HFFc6 (cell line): ENCODE measurements at regions not wholly inside any gene's neighbourhood (a gene's known extent, or its start where the extent isn't known, plus 50 kb on each side); places are given as distances from the start of the nearest gene placed in this dataset.

Experiments used
- DNase-seq: peaks from one replicate; pipeline ENCODE4 v3.0.0-alpha.2; 2018
- H3K27ac Mint-ChIP-seq: 2 replicates; pipeline ENCODE4 v1.8.0; 2020; ENCODE audit warnings: mild to moderate bottlenecking, mixed read lengths
- H3K27me3 Mint-ChIP-seq: 2 replicates; pipeline ENCODE4 v1.8.0; 2021; ENCODE audit warnings: mild to moderate bottlenecking, moderate library complexity, mixed read lengths; ENCODE audit not compliant: insufficient read depth
- H3K36me3 Mint-ChIP-seq: 2 replicates; pipeline ENCODE4 v1.8.0; 2021; ENCODE audit warnings: low read depth, mixed read lengths
- H3K4me1 Mint-ChIP-seq: 2 replicates; pipeline ENCODE4 v1.8.0; 2020; ENCODE audit warnings: low read depth, mixed read lengths
- H3K4me3 Mint-ChIP-seq: 2 replicates; pipeline ENCODE4 v1.8.0; 2020; ENCODE audit warnings: mild to moderate bottlenecking, moderate library complexity, mixed read lengths
- H3K9me3 Mint-ChIP-seq: 2 replicates; pipeline ENCODE4 v1.8.0; 2020; ENCODE audit warnings: mild to moderate bottlenecking, mixed read lengths
- TF ChIP-seq, protein P1 (sequence below): fragments of 200-600 bp; sonication (generic); IDR thresholded peaks from 2 replicates; pipeline ENCODE4 v1.5.0; 2021; ENCODE audit warnings: antibody characterized with exemption, mild to moderate bottlenecking

DNA sequence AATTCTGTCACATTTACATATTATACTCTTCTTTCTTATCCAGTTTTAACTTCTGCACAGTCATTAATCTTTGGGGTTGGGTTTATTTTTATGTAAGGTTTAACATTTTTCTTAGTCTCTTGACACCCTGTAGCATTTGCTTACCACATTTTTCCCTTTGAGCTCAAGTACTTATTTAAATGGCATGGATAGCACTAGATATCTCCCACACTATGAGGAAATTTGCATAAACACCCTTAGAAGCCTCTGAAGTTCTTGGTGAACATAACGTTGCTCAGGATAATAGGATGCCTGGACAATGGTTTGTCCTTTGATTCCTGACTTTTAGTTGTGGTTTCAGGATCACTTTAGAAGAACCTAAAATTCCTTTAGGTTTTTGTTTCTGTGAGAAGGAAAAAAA, 338.9 kb downstream of the PCDH17 start:
- H3K4me3 Mint-ChIP-seq, result no peak overlapping the region
- H3K27me3 Mint-ChIP-seq, result no peaks in the 10 kb centered on the region; the same call in 1 of the 2 replicates
- DNase-seq, result no peak
- TF ChIP-seq, protein P1, sequence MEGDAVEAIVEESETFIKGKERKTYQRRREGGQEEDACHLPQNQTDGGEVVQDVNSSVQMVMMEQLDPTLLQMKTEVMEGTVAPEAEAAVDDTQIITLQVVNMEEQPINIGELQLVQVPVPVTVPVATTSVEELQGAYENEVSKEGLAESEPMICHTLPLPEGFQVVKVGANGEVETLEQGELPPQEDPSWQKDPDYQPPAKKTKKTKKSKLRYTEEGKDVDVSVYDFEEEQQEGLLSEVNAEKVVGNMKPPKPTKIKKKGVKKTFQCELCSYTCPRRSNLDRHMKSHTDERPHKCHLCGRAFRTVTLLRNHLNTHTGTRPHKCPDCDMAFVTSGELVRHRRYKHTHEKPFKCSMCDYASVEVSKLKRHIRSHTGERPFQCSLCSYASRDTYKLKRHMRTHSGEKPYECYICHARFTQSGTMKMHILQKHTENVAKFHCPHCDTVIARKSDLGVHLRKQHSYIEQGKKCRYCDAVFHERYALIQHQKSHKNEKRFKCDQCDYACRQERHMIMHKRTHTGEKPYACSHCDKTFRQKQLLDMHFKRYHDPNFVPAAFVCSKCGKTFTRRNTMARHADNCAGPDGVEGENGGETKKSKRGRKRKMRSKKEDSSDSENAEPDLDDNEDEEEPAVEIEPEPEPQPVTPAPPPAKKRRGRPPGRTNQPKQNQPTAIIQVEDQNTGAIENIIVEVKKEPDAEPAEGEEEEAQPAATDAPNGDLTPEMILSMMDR, result no peak
- H3K4me1 Mint-ChIP-seq, result no peaks in the 10 kb centered on the region
- H3K27ac Mint-ChIP-seq, result no peak overlapping the region
- H3K36me3 Mint-ChIP-seq, result peaks cover 6% of the 10 kb centered on the region; the same call in 1 of the 2 replicates
- peaks cover 67% of the 10 kb centered on the region for H3K9me3 Mint-ChIP-seq

DNA sequence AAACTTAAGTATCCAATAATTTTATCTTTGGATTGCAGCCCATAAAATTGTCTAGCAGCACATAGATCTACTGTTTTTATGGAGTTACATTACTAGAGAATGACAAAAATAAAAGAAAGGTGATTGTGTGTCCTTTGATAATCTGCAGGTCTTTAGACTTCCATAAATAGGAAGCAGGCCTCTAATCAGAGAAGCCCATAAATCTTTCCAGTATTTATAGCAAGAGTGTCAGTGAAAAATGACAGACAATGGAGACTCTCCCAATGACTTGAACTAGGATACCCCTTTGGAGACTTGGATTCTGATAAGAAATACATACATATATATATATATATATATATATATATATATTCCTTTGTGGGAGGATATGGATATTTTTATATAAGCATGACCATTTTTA, 351.2 kb downstream of the PCDH17 start:
- peaks cover 54% of the 10 kb centered on the region for H3K9me3 Mint-ChIP-seq
- DNase-seq, result no peak
- no peaks in the 10 kb centered on the region for H3K27me3 Mint-ChIP-seq
- H3K36me3 Mint-ChIP-seq, result no peaks in the 10 kb centered on the region; the same call in none of the 2 replicates
- no peak overlapping the region for H3K4me3 Mint-ChIP-seq
- H3K4me1 Mint-ChIP-seq, result no peaks in the 10 kb centered on the region
- TF ChIP-seq, protein P1, result no peak
- H3K27ac Mint-ChIP-seq, result no peak overlapping the region

DNA sequence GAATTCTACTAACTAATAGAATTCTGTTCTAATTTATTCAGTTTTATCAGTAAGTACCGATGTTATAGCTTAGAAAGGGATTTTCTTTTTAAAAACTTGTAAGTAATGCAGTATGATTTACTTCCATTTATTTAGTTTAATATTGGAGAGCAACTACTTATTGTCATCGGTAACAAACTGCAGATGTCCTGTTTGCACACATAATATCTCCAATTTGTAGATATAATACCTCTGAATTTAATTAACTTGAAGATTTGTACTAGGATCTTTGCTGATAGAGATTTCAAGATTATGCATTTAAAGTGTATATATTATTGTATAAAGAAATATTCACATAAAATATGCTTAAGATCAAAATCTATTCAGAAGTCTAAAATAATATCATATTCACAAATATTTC, 356.7 kb downstream of the PCDH17 start:
- H3K4me3 Mint-ChIP-seq, result no peak overlapping the region
- no peaks in the 10 kb centered on the region for H3K27me3 Mint-ChIP-seq
- no peaks in the 10 kb centered on the region for H3K4me1 Mint-ChIP-seq
- no peak overlapping the region for H3K27ac Mint-ChIP-seq
- no peak for DNase-seq
- H3K36me3 Mint-ChIP-seq, result no peaks in the 10 kb centered on the region; the same call in none of the 2 replicates
- H3K9me3 Mint-ChIP-seq, result peaks cover 40% of the 10 kb centered on the region
- TF ChIP-seq, protein P1, result no peak

DNA sequence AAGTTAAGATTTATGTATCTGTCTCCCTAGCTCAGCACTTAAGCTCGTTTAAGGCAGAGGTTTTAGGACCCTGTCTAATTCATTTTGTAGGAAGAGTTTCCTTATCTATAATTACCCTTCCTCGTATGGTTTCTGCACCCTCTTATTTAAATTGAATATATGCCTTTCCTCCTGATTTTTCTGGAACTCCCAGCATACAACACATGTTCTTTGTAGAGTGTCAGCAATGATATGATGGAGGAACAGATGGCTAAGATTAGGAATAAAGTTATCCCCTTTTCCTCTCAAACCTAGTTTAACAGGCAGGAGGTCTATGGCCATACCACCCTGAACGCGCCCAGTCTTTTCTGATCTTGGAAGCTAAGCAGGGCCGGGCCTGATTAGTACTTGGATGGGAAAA, 359.5 kb downstream of the PCDH17 start:
- Mint-ChIP-seq H3K9me3 (peaks cover 42% of the 10 kb centered on the region), H3K4me1 (no peaks in the 10 kb centered on the region), H3K4me3 (no peak overlapping the region), H3K27me3 (no peaks in the 10 kb centered on the region), H3K27ac (no peak overlapping the region), H3K36me3 (no peaks in the 10 kb centered on the region; the same call in 1 of the 2 replicates)
- TF ChIP-seq, protein P1, result no peak
- DNase-seq, result no peak

DNA sequence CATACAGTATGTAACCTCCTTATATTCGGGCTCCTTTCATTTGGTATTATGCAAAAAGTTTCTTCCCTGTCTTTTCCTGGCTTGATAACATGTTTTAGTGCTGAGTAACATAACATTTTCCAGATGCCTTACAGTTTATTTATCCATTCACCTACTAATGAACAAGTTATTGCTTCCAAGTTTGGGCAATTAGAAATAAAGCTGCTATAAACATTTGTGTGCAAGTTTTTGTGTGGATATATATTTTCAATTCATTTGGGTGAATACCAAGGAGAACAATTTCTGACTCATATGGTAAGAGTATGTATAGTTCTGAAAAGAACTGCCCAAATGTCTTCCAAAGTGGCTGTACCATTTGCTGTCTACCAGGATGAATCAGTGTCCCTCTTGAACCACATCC, 360.9 kb downstream of the PCDH17 start:
- no peak for DNase-seq
- no peaks in the 10 kb centered on the region for H3K4me1 Mint-ChIP-seq
- no peaks in the 10 kb centered on the region for H3K27me3 Mint-ChIP-seq
- TF ChIP-seq, protein P1, result no peak
- H3K36me3 Mint-ChIP-seq, result no peaks in the 10 kb centered on the region; the same call in 1 of the 2 replicates
- no peak overlapping the region for H3K27ac Mint-ChIP-seq
- no peak overlapping the region for H3K4me3 Mint-ChIP-seq
- H3K9me3 Mint-ChIP-seq, result peaks cover 38% of the 10 kb centered on the region

DNA sequence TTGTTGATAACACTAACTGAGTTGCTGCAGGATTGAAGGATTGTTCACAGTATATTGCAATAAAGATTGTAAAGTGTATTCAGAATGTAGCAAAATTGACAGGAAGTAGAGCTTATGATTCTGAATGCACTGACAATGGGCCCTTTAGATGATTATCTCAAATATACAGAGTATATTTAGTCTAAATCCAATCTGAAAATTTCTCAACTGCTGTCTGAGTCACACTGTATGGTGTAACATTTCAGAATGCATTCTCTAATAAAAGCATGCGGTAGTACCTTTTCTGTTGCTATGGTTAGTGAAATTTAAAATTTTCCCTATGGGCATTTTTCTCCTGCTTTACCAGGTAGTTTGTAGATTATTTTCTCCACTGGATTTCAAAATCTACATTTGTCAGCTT, 365.2 kb downstream of the PCDH17 start:
- no peak overlapping the region for H3K27ac Mint-ChIP-seq
- H3K9me3 Mint-ChIP-seq, result peaks cover 60% of the 10 kb centered on the region
- DNase-seq, result no peak
- no peak overlapping the region for H3K4me3 Mint-ChIP-seq
- TF ChIP-seq, protein P1, result no peak
- H3K36me3 Mint-ChIP-seq, result no peaks in the 10 kb centered on the region; the same call in 1 of the 2 replicates
- H3K27me3 Mint-ChIP-seq, result no peaks in the 10 kb centered on the region
- no peaks in the 10 kb centered on the region for H3K4me1 Mint-ChIP-seq
